HCT116 (cell line): ENCODE measurements at regions not wholly inside any gene's neighbourhood (a gene's known extent, or its start where the extent isn't known, plus 50 kb on each side); places are given as distances from the start of the nearest gene placed in this dataset.

Experiments used
- ATAC-seq: fragments of 200-7000 bp; cut with Tn5 transposase; 2 replicates; pipeline ENCODE4 v1.9.1; 2020; ENCODE audit warnings: mild to moderate bottlenecking, moderate library complexity
- BruUV-seq: library from RNA; stranded (reverse); fragments of 400-500 nt; replicated peaks from 2 replicates; lab custom pipeline; 2021; lab: Mats Ljungman, UMichigan
- CTCF ChIA-PET: fragments of 300-600 bp; sonication (Branson Sonifier 250); formaldehyde crosslinking; loops from one replicate; lab custom pipeline; 2021; ENCODE audit warnings: antibody characterized with exemption; lab: Charles Lee
- POLR2A ChIA-PET: fragments of 300-600, 350-600 bp; sonication (Branson Sonifier 250); formaldehyde crosslinking; loops from one replicate; lab custom pipeline; 2021; ENCODE audit warnings: antibody characterized with exemption; lab: Charles Lee
- RAD21 ChIA-PET, 2 experiments: fragments of 300-600 bp; sonication (Branson Sonifier 250); formaldehyde crosslinking; loops; one replicate each; lab custom pipeline; 2023; ENCODE audit warnings: low total read pairs in 2 of 2; ENCODE audit not compliant: uncharacterized antibody in 2 of 2, unreplicated experiment in 2 of 2, low non-redundant PET in 1 of 2; lab: Charles Lee
- DNase-seq: peaks from one replicate; pipeline ENCODE4 v3.0.0-alpha.2; 2010; ENCODE audit warnings: low read depth, low spot score
- H2AFZ ChIP-seq: fragments of 200-600 bp; shearing (Covaris generic), sonication (generic); 2 replicates; pipeline ENCODE4 v1.6.1; 2017; ENCODE audit warnings: low read depth, mixed run types, mixed read lengths, antibody characterized with exemption, low read length; ENCODE audit not compliant: poor library complexity, severe bottlenecking
- H3K27ac ChIP-seq: 2 replicates; pipeline ENCODE4 v1.5.1; 2012; ENCODE audit warnings: low read depth, low read length
- H3K27me3 ChIP-seq: fragments of 200-600 bp; sonication (generic); 2 replicates; pipeline ENCODE4 v1.6.1; 2016; ENCODE audit warnings: mixed run types, low read length, mixed read lengths; ENCODE audit not compliant: insufficient read depth
- H3K36me3 ChIP-seq, 2 experiments: fragments of 200-500 bp in 1 of 2; fragments of 200-600 bp in 1 of 2; sonication (Bioruptor generic) in 1 of 2; sonication (generic) in 1 of 2; 2 replicates each; pipeline versions ENCODE4 v1.5.1 to v1.6.1; 2014 to 2016; ENCODE audit warnings: low read length in 2 of 2, inconsistent platforms in 1 of 2, mixed read lengths in 1 of 2, mixed run types in 1 of 2; ENCODE audit not compliant: insufficient read depth in 2 of 2, control insufficient read depth in 1 of 2
- H3K4me1 ChIP-seq, 2 experiments: fragments of 200-600 bp in 1 of 2; sonication (generic) in 1 of 2; 2 replicates each; pipeline versions ENCODE4 v1.5.1 to v1.6.1; 2012 to 2017; ENCODE audit warnings: low read length in 2 of 2, inconsistent platforms in 1 of 2, mild to moderate bottlenecking in 1 of 2, mixed read lengths in 1 of 2, mixed run types in 1 of 2, moderate library complexity in 1 of 2; ENCODE audit not compliant: insufficient read depth in 2 of 2, control insufficient read depth in 1 of 2
- H3K4me2 ChIP-seq: fragments of 200-600 bp; sonication (generic); 2 replicates; pipeline ENCODE4 v1.6.1; 2017; ENCODE audit warnings: mixed run types, low read length, mixed read lengths
- H3K4me3 ChIP-seq, 2 experiments: fragments of 200-600 bp in 1 of 2; sonication (generic) in 1 of 2; replicated peaks in 1 of 2; 2 replicates each; pipeline ENCODE4 v1.5.1; 2011 to 2016; ENCODE audit warnings: low read length in 2 of 2, control low read depth in 1 of 2, low read depth in 1 of 2, mild to moderate bottlenecking in 1 of 2, mixed read lengths in 1 of 2, mixed run types in 1 of 2
- H3K79me2 ChIP-seq: fragments of 200-600 bp; sonication (generic); 2 replicates; pipeline ENCODE4 v1.6.1; 2017; ENCODE audit warnings: mild to moderate bottlenecking, mixed run types, low read length, moderate library complexity, mixed read lengths; ENCODE audit not compliant: insufficient read depth
- H3K9ac ChIP-seq: fragments of 200-600 bp; sonication (generic); 2 replicates; pipeline ENCODE4 v1.6.1; 2016; ENCODE audit warnings: low read length, mixed read lengths
- H3K9me2 ChIP-seq: fragments of 200-600 bp; sonication (generic), shearing (Covaris generic); 2 replicates; pipeline ENCODE4 v1.6.1; 2017; ENCODE audit warnings: mixed run types, mild to moderate bottlenecking, moderate library complexity; ENCODE audit not compliant: insufficient read depth
- H3K9me3 ChIP-seq, 2 experiments: fragments of 200-500 bp in 1 of 2; fragments of 200-600 bp in 1 of 2; sonication (Bioruptor generic) in 1 of 2; sonication (generic) in 1 of 2; 2 replicates each; pipeline ENCODE4 v1.6.1; 2014 to 2017; ENCODE audit warnings: low read length in 2 of 2, mixed read lengths in 2 of 2, inconsistent platforms in 1 of 2, low read depth in 1 of 2, mild to moderate bottlenecking in 1 of 2, mixed run types in 1 of 2, moderate library complexity in 1 of 2; ENCODE audit not compliant: control insufficient read depth in 1 of 2, insufficient read depth in 1 of 2
- H4K20me1 ChIP-seq: fragments of 200-600 bp; sonication (generic), shearing (Covaris generic); 2 replicates; pipeline ENCODE4 v1.6.1; 2017; ENCODE audit warnings: mixed run types, mild to moderate bottlenecking, moderate library complexity; ENCODE audit not compliant: insufficient read depth
- CEBPB ChIP-seq: IDR thresholded peaks from 2 replicates; pipeline ENCODE4 v1.6.1; 2012; ENCODE audit warnings: low read depth
- EZH2 ChIP-seq: fragments of 200-600 bp; sonication (generic); IDR thresholded peaks from 2 replicates; pipeline ENCODE4 v1.6.1; 2017; ENCODE audit warnings: antibody characterized with exemption, mixed run types
- EZH2phosphoT487 ChIP-seq: fragments of 200-600 bp; IDR thresholded peaks from 2 replicates; pipeline ENCODE4 v1.6.1; 2018; ENCODE audit warnings: antibody characterized with exemption, borderline replicate concordance
- REST ChIP-seq: IDR thresholded peaks from 2 replicates; pipeline ENCODE4 v1.6.1; 2012; ENCODE audit warnings: low read depth
- SP1 ChIP-seq: IDR thresholded peaks from 2 replicates; pipeline ENCODE4 v1.6.1; 2012; ENCODE audit warnings: low read depth
- SRF ChIP-seq: IDR thresholded peaks from 2 replicates; pipeline ENCODE4 v1.6.1; 2012; ENCODE audit warnings: low read depth
- ZNF274 ChIP-seq: fragments of 200-500 bp; sonication (Bioruptor generic); IDR thresholded peaks from 2 replicates; pipeline ENCODE4 v1.6.1; 2014; ENCODE audit warnings: mild to moderate bottlenecking, low read depth, low read length, inconsistent platforms
- intact Hi-C: fragments of 100-400 bp; cut with micrococcal nuclease; formaldehyde crosslinking; loops from 2 replicates; pipeline ENCODE4 v1.10.0; 2022

- POLR2A ChIA-PET: no interaction called here
Measured at GRCh38 chr2:187143537-187143936, 294.6 kb upstream of the ZSWIM2 start.

GRCh38 chr2:187139469-187139868 lies 290.5 kb upstream of the ZSWIM2 start:
- intact Hi-C loops: loop anchor here (2.0 kb wide), 1 partner anchor 313 kb away; no protein-coding TSS in a partner anchor
- RAD21 ChIA-PET: no interaction called here

More at GRCh38 chr2:187143537-187143936, 294.6 kb upstream of the ZSWIM2 start:
- H3K4me2 ChIP-seq: no peak overlapping the region
- no peaks in the 10 kb centered on the region for H3K9me2 ChIP-seq
- no peak for TF ChIP-seq SRF
- TF ChIP-seq ZNF274: no peak
- ChIA-PET CTCF (no interaction called here), RAD21 (no interaction called here)
- H3K36me3 ChIP-seq: no peaks in the 10 kb centered on the region
- H3K4me3 ChIP-seq: no peak overlapping the region
- BruUV-seq: no TSS peak
- H3K4me1 ChIP-seq: no peaks in the 10 kb centered on the region
- DNase-seq: no peak
- H3K9ac ChIP-seq: no peak overlapping the region
- no peaks in the 10 kb centered on the region for H3K27me3 ChIP-seq
- no peaks in the 10 kb centered on the region for H3K9me3 ChIP-seq
- intact Hi-C loops: no loop called here
- H2AFZ ChIP-seq: no peak overlapping the region
- no peaks in the 10 kb centered on the region for H4K20me1 ChIP-seq
- H3K27ac ChIP-seq: no peak overlapping the region
- no peak for ATAC-seq
- H3K79me2 ChIP-seq: no peaks in the 10 kb centered on the region

More at GRCh38 chr2:187139469-187139868, 290.5 kb upstream of the ZSWIM2 start:
- H3K9me2 ChIP-seq: no peaks in the 10 kb centered on the region
- H3K27ac ChIP-seq: no peak overlapping the region
- H4K20me1 ChIP-seq: no peaks in the 10 kb centered on the region
- no peak overlapping the region for H3K9ac ChIP-seq
- no peaks in the 10 kb centered on the region for H3K9me3 ChIP-seq
- no peaks in the 10 kb centered on the region for H3K4me1 ChIP-seq
- no peaks in the 10 kb centered on the region for H3K36me3 ChIP-seq
- H3K4me3 ChIP-seq: no peak overlapping the region
- no peak for ATAC-seq
- no peaks in the 10 kb centered on the region for H3K79me2 ChIP-seq
- no peak overlapping the region for H3K4me2 ChIP-seq
- DNase-seq: no peak
- H3K27me3 ChIP-seq: no peaks in the 10 kb centered on the region
- ChIA-PET CTCF (interaction anchor here (1.8 kb wide), 1 partner anchor 14 kb away, joined by 4 read pairs; no protein-coding TSS in a partner anchor), POLR2A (no interaction called here)
- TF ChIP-seq EZH2phosphoT487: no peak
- no peak for TF ChIP-seq EZH2
- no peak for TF ChIP-seq REST
- no peak for TF ChIP-seq CEBPB
- TF ChIP-seq SP1: no peak
- no peak overlapping the region for H2AFZ ChIP-seq
- no TSS peak for BruUV-seq
